SJSA1 (cell line): ENCODE measurements at regions not wholly inside any gene's neighbourhood (a gene's known extent, or its start where the extent isn't known, plus 50 kb on each side); places are given as distances from the start of the nearest gene placed in this dataset.

Experiments used
- DNase-seq, 2 experiments: peaks; one replicate each; pipeline ENCODE4 v3.0.0-alpha.2; 2015 to 2020; ENCODE audit warnings: low spot score in 2 of 2, low read depth in 1 of 2
- H3K27ac ChIP-seq: fragments of 250-450 bp; sonication (Bioruptor Pico); 2 replicates; pipeline ENCODE4 v1.5.1; 2020; ENCODE audit warnings: mild to moderate bottlenecking, moderate library complexity
- H3K27me3 ChIP-seq: fragments of 250-450 bp; sonication (Bioruptor Pico); replicated peaks from 2 replicates; pipeline ENCODE4 v1.5.1; 2020; ENCODE audit warnings: mild to moderate bottlenecking, moderate library complexity
- H3K36me3 ChIP-seq: fragments of 250-450 bp; sonication (Bioruptor Pico); 2 replicates; pipeline ENCODE4 v1.5.1; 2020; ENCODE audit warnings: mild to moderate bottlenecking
- H3K4me1 ChIP-seq: fragments of 250-450 bp; sonication (Bioruptor Pico); replicated peaks from 2 replicates; pipeline ENCODE4 v1.6.1; 2021; ENCODE audit warnings: mild to moderate bottlenecking
- H3K4me3 ChIP-seq: fragments of 250-450 bp; sonication (Bioruptor Pico); 2 replicates; pipeline ENCODE4 v1.5.1; 2020; ENCODE audit warnings: mild to moderate bottlenecking
- H3K9me3 ChIP-seq: fragments of 250-450 bp; sonication (Bioruptor Pico); replicated peaks from 2 replicates; pipeline ENCODE4 v1.5.1; 2020; ENCODE audit warnings: mild to moderate bottlenecking

- H3K27me3 ChIP-seq: no peaks in the 10 kb centered on the region
- H3K4me3 ChIP-seq: no peak overlapping the region
- H3K9me3 ChIP-seq: no peaks in the 10 kb centered on the region
- no peak overlapping the region for H3K27ac ChIP-seq
- no peaks in the 10 kb centered on the region for H3K36me3 ChIP-seq
- DNase-seq: no peak
- H3K4me1 ChIP-seq: peaks cover 9% of the 10 kb centered on the region
These were observed 387.8 kb upstream of the WWC1 start for GRCh38 chr5:167903659-167904058.

GRCh38 chr5:167905919-167906853 lies 385.3 kb upstream of the WWC1 start:
- Histone ChIP-seq H3K4me3 (no peak overlapping the region), H3K36me3 (no peaks in the 10 kb centered on the region), H3K9me3 (no peaks in the 10 kb centered on the region), H3K27me3 (no peaks in the 10 kb centered on the region), H3K4me1 (peaks cover 11% of the 10 kb centered on the region), H3K27ac (no peak overlapping the region)
- DNase-seq: no peak

- DNase-seq: peak in 1 of 2 experiments; percentile 59
- H3K4me1 ChIP-seq: peaks cover 24% of the 10 kb centered on the region
- H3K9me3 ChIP-seq: 0 out of 2 replicates have a peak, but pooled peaks cover 3% of the 10 kb centered on the region
- H3K36me3 ChIP-seq: no peaks in the 10 kb centered on the region
- 0 out of 2 replicates have a peak overlapping the region, but pooled peaks have one; percentile 29 for H3K27ac ChIP-seq
- no peak overlapping the region for H3K4me3 ChIP-seq
- no peaks in the 10 kb centered on the region for H3K27me3 ChIP-seq
These were observed 382.8 kb upstream of the WWC1 start for GRCh38 chr5:167908606-167909005.

- Histone ChIP-seq H3K9me3 (peaks cover 3% of the 10 kb centered on the region; the same call in 1 of the 2 replicates), H3K4me1 (peaks cover 50% of the 10 kb centered on the region), H3K36me3 (no peaks in the 10 kb centered on the region), H3K27me3 (no peaks in the 10 kb centered on the region), H3K27ac (no peak overlapping the region), H3K4me3 (no peak overlapping the region)
- peak in 1 of 2 experiments; percentile 42 for DNase-seq
These were observed 378.3 kb upstream of the WWC1 start for GRCh38 chr5:167912941-167913665.

GRCh38 chr5:167915237-167915636 lies 376.2 kb upstream of the WWC1 start:
- H3K4me1 ChIP-seq: peaks cover 56% of the 10 kb centered on the region
- no peak overlapping the region for H3K27ac ChIP-seq
- peaks cover 3% of the 10 kb centered on the region; the same call in 1 of the 2 replicates for H3K9me3 ChIP-seq
- H3K36me3 ChIP-seq: no peaks in the 10 kb centered on the region
- DNase-seq: no peak
- no peaks in the 10 kb centered on the region for H3K27me3 ChIP-seq
- no peak overlapping the region for H3K4me3 ChIP-seq

GRCh38 chr5:167916261-167916691 lies 375.2 kb upstream of the WWC1 start:
- Histone ChIP-seq H3K36me3 (no peaks in the 10 kb centered on the region), H3K4me1 (peaks cover 56% of the 10 kb centered on the region), H3K9me3 (peaks cover 3% of the 10 kb centered on the region; the same call in 1 of the 2 replicates), H3K27me3 (no peaks in the 10 kb centered on the region), H3K4me3 (no peak overlapping the region), H3K27ac (peak overlapping the region; percentile 65)
- DNase-seq: peak; percentile 68 to 80

- Histone ChIP-seq H3K4me3 (no peak overlapping the region), H3K27ac (peak overlapping the region; percentile 65), H3K4me1 (peaks cover 56% of the 10 kb centered on the region), H3K9me3 (no peaks in the 10 kb centered on the region; the same call in 1 of the 2 replicates), H3K27me3 (no peaks in the 10 kb centered on the region), H3K36me3 (no peaks in the 10 kb centered on the region)
- DNase-seq: peak; percentile 66
These were observed 374.7 kb upstream of the WWC1 start for GRCh38 chr5:167916706-167917105.

GRCh38 chr5:167918184-167918812 lies 373.1 kb upstream of the WWC1 start:
- no peaks in the 10 kb centered on the region for H3K27me3 ChIP-seq
- H3K4me3 ChIP-seq: no peak overlapping the region
- no peaks in the 10 kb centered on the region; the same call in 1 of the 2 replicates for H3K9me3 ChIP-seq
- no peaks in the 10 kb centered on the region for H3K36me3 ChIP-seq
- H3K27ac ChIP-seq: no peak overlapping the region
- H3K4me1 ChIP-seq: peaks cover 45% of the 10 kb centered on the region
- DNase-seq: no peak

GRCh38 chr5:167918813-167919483 lies 372.5 kb upstream of the WWC1 start:
- H3K36me3 ChIP-seq: no peaks in the 10 kb centered on the region
- no peaks in the 10 kb centered on the region for H3K27me3 ChIP-seq
- no peaks in the 10 kb centered on the region; the same call in 1 of the 2 replicates for H3K9me3 ChIP-seq
- no peak overlapping the region for H3K4me3 ChIP-seq
- peaks cover 43% of the 10 kb centered on the region for H3K4me1 ChIP-seq
- no peak for DNase-seq
- no peak overlapping the region for H3K27ac ChIP-seq

- H3K4me1 ChIP-seq: peaks cover 41% of the 10 kb centered on the region
- DNase-seq: no peak
- H3K27me3 ChIP-seq: no peaks in the 10 kb centered on the region
- no peak overlapping the region for H3K4me3 ChIP-seq
- no peak overlapping the region for H3K27ac ChIP-seq
- no peaks in the 10 kb centered on the region for H3K9me3 ChIP-seq
- no peaks in the 10 kb centered on the region for H3K36me3 ChIP-seq
These were observed 370.9 kb upstream of the WWC1 start for GRCh38 chr5:167920589-167920988.

GRCh38 chr5:167921796-167922195 lies 369.6 kb upstream of the WWC1 start:
- no peak for DNase-seq
- H3K27me3 ChIP-seq: no peaks in the 10 kb centered on the region
- no peaks in the 10 kb centered on the region for H3K36me3 ChIP-seq
- H3K9me3 ChIP-seq: no peaks in the 10 kb centered on the region
- H3K4me1 ChIP-seq: peaks cover 29% of the 10 kb centered on the region
- H3K4me3 ChIP-seq: no peak overlapping the region
- H3K27ac ChIP-seq: no peak overlapping the region

GRCh38 chr5:167923396-167923795 lies 368.0 kb upstream of the WWC1 start:
- no peak for DNase-seq

GRCh38 chr5:167929841-167930240 lies 361.6 kb upstream of the WWC1 start:
- Histone ChIP-seq H3K36me3 (no peaks in the 10 kb centered on the region), H3K4me1 (no peaks in the 10 kb centered on the region), H3K4me3 (no peak overlapping the region), H3K27ac (no peak overlapping the region), H3K9me3 (no peaks in the 10 kb centered on the region), H3K27me3 (no peaks in the 10 kb centered on the region)
- DNase-seq: no peak

More at GRCh38 chr5:167923396-167923795, 368.0 kb upstream of the WWC1 start:
- Histone ChIP-seq H3K4me1 (peaks cover 14% of the 10 kb centered on the region), H3K27ac (no peak overlapping the region), H3K4me3 (no peak overlapping the region), H3K27me3 (no peaks in the 10 kb centered on the region), H3K36me3 (no peaks in the 10 kb centered on the region), H3K9me3 (no peaks in the 10 kb centered on the region)
